Upper lobe of left lung (tissue), 4 donors: ENCODE measurements at regions not wholly inside any gene's neighbourhood (a gene's known extent, or its start where the extent isn't known, plus 50 kb on each side); places are given as distances from the start of the nearest gene placed in this dataset.

Experiments used
- EP300 ChIP-seq, 4 donors: sonication (generic); formaldehyde crosslinking; IDR thresholded peaks; one replicate each; pipeline ENCODE4 v1.5.1; 2017; ENCODE audit warnings: antibody characterized with exemption in 4 of 4, control low read depth in 2 of 4
- POLR2A ChIP-seq, 4 donors: fragments of 450-650 bp; IDR thresholded peaks; one replicate each; pipeline ENCODE4 v1.5.1; 2016 to 2017; ENCODE audit warnings: antibody characterized with exemption in 4 of 4, mild to moderate bottlenecking in 2 of 4
- POLR2AphosphoS5 ChIP-seq, 2 donors: sonication (generic); formaldehyde crosslinking; IDR thresholded peaks; one replicate each; pipeline ENCODE4 v1.5.1; 2017; ENCODE audit warnings: antibody characterized with exemption in 2 of 2
- TF ChIP-seq, protein P1 (sequence below), 6 experiments: fragments of 450-650 bp in 4 of 6; fragments of 200-600 bp in 2 of 6; sonication (generic) in 2 of 6; IDR thresholded peaks; one replicate each; pipeline ENCODE4 v1.5.1; 2016 to 2019; ENCODE audit warnings: antibody characterized with exemption in 6 of 6

DNA sequence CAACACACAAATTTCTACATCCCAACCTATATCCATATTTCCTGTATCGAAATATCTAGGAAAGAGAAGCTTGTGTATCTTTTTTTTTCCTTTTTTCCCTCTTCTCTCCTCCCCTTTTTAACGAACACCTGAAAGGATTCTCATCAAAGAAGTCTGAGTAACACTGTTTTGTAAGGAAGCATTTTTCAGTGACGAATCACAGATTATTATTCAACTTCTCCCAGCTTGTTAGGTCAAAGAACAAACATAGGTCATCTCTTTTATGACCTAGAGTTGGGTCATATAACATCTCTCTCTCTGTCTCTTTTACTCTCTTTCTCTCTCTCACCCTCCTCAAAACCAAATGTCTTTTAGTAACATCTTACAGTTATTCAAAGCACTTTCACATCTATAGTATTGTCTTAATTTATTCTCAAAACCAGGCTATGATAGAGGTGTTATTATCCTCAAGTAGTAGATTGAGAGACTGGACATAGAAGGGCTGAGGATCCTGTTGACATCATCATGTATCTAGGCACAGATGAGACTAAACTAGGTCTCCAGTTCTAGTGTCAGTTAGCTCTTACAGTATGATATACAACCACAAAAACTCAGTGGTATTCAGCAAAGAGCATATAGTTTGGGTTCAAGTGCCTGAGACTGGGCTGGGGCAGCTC is 80.1 kb upstream of the SPOPL start:
- no peak for TF ChIP-seq POLR2A (IDR thresholded peaks at IDR 0.05)
- TF ChIP-seq, protein P1, sequence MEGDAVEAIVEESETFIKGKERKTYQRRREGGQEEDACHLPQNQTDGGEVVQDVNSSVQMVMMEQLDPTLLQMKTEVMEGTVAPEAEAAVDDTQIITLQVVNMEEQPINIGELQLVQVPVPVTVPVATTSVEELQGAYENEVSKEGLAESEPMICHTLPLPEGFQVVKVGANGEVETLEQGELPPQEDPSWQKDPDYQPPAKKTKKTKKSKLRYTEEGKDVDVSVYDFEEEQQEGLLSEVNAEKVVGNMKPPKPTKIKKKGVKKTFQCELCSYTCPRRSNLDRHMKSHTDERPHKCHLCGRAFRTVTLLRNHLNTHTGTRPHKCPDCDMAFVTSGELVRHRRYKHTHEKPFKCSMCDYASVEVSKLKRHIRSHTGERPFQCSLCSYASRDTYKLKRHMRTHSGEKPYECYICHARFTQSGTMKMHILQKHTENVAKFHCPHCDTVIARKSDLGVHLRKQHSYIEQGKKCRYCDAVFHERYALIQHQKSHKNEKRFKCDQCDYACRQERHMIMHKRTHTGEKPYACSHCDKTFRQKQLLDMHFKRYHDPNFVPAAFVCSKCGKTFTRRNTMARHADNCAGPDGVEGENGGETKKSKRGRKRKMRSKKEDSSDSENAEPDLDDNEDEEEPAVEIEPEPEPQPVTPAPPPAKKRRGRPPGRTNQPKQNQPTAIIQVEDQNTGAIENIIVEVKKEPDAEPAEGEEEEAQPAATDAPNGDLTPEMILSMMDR (IDR thresholded peaks at IDR 0.05), result no peak
- no peak for TF ChIP-seq POLR2AphosphoS5 (IDR thresholded peaks at IDR 0.05)
- no peak for TF ChIP-seq EP300 (IDR thresholded peaks at IDR 0.05)
